GM19468 (cell line): ENCODE measurements at regions not wholly inside any gene's neighbourhood (a gene's known extent, or its start where the extent isn't known, plus 50 kb on each side); places are given as distances from the start of the nearest gene placed in this dataset.
"Not testable (repeated sequence)": the region's sequence is repeated elsewhere in the genome, so short reads cannot be mapped to it uniquely, and the experiment has no call there.

Source experiments
- ATAC-seq: cut with Tn5 transposase; IDR thresholded peaks from one replicate; pipeline ENCODE4 v1.9.1; 2021; ENCODE audit warnings: mild to moderate bottlenecking, moderate library complexity, moderate number of reproducible peaks; ENCODE audit not compliant: unreplicated experiment; ENCODE audit errors: extremely low read depth

DNA sequence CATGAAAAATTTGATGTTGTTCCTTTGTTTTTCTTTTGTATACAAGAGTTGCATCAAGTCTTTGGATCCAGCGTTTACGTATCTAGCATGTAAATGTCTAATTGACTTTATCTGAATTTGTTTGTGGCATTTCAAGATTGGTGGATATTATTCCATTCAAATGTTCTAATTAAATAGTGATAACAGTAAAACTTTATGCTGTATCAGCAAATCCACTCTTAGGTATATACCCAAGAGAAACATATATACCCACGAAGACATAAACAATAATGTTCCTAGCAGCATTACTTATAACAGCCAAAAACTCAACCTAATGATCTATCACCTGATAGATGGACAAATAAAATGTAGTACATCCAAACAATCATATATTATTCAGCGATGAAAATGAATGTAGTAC, 579.4 kb upstream of the LRATD1 start:
- ATAC-seq = no peak

DNA sequence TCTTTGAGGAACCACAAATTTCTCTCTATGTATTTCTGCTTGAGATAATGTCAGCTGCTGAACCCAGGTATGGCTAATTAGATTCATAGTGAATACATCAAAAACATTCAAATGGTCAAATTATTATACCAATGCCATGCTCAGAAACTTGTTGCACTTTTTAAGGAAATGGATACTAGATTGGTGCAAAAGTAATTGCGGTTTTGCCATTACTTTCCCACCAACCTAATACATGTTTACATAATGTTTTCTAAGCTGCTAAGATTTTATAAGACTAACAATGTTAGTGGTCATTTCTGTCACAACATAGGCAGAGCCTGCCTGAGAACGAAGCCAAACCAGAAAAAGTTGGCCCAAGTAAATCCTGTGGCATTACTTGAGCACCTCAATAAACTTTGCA, 568.2 kb upstream of the LRATD1 start:
- ATAC-seq = no peak

DNA sequence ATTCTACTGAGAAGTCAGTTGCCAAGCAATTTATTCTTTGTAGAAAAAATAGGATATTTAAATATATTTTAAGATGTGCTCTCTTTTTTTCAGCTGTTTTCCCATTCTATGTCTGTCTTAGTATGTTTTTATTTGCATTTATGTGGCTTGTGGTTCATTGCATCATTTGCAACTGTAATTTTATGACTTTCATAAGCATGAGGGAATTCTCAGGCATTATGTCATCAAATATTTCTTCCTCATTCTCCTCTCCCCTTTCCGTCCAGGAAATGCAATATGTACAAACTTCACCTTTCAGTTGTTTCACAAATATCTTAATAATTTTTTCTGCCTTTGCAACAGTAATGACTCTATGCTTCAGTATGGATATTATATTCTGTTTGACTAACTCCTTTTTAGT, 560.2 kb upstream of the LRATD1 start:
- no peak for ATAC-seq

DNA sequence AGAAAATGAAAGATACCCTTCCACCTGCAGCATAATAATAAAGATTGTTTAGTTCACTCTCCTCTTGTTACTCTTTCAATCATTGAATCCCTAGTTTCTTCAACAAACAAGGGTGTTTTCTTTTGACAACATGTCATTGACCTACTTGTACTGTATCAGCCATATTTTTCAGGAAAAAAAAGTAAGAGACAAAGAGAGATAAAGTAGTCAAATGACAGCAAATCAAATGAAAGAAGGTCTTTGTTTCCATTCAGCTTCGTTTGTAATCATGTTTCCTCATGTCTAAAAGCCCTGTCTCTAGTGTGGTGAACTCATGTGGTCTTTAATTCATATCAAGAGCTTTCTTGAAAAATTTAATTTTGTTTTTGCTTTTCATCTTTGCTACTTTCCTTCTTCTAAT, 557.8 kb upstream of the LRATD1 start:
- ATAC-seq = no peak

DNA sequence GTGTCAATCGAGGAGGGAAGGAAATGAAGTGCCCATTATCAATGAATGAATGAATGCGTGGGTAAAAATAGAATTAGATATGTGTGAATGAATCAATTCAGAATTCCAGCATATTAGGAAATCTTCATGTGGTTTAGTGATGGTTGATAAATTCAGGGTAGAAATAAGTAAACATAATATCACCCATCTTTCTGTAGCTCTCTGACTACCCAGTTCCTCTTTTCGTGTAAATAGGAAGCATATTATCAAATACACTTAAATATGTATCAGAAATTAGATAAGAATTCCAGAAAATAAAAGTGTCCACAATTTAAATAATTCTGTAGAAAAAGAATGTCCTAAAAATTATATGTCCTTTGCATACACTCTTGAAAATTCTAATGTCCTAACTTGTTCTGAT, 552.9 kb upstream of the LRATD1 start:
- no peak for ATAC-seq

DNA sequence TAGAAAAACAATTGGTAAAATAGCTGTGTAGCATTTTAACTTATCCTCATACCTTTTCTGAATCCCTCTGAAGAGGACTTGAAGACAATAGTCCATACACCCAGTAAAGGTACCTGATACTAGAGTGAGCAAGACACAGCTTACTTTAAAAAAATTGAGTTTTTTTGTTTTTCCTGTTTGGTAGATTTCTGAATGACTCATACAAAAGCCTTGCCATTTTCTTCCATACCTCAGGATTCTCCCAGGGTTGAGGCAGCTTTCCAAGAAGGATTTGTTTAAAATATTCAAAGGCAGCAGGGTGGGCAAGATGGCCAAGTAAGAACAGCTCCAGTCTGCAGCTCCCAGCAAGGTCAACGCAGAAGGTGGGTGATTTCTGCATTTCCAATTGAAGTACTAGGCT, 551.0 kb upstream of the LRATD1 start:
- ATAC-seq = no peak

DNA sequence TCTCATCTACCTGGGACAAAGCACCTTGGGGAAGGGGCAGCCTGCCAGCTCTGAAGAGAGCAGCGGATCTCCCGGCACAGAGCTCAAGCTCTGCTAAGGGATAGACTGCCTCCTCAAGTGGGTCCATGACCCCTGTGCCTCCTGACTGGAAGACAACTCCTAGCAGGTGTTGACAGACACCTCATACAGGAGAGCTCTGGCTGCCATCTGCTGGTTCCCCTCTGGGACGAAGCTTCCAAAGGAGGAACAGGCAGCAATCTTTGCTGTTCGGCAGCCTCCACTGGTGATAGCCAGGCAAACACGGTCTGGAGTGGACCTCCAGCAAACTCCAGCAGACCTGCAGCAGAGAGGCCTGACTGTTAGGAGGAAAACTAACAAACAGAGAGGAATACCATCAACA, 549.9 kb upstream of the LRATD1 start:
- no peak for ATAC-seq

DNA sequence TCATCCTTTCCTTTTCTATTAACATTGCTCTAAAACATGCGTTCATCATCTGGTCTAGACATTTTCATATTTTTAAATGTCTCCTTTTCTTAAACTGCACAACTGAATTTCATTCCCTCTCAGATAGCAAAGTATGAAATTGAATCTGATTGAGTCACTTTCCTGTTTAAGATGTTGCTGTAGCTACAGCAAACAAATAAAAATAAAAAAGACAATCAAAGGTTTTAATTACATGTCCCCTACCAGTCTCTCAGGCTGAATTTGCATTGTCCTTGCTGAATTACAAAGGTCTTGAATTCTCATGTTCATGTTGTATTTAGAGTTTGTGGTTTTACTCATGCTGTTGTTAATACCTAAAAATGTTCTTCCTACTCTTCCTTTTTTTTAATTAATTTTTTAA, 537.9 kb upstream of the LRATD1 start:
- no peak for ATAC-seq

DNA sequence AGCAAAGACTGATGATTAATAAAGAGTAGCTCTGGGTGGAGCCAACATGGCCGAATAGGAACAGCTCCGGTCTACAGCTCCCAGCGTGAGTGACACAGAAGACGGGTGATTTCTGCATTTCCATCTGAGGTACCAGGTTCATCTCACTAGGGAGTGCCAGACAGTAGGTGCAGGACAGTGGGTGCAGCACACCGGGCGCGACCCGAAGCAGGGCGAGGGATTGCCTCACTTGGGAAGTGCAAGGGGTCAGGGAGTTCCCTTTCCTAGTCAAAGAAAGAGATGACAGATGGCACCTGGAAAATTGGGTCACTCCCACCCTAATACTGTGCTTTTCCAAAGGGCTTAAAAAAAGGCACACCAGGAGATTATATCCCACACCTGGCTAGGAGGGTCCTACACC, 533.4 kb upstream of the LRATD1 start:
- not testable (repeated sequence) for ATAC-seq

DNA sequence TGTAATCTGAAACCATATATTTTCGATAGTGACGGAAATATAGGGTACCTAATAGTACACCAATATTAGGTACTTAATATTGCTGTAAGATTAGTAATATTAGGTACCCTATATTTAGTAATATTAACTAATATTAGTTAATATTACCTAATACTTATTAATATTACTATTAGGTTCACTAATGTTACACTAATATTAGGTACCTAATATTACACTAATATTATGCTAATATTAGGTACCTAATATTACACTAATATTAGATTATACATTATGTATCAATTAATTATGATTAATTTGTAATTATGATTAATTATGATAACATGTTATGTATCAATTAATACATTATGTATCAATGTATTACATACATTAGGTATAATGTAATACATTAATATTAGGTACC, 518.2 kb upstream of the LRATD1 start:
- no peak for ATAC-seq

DNA sequence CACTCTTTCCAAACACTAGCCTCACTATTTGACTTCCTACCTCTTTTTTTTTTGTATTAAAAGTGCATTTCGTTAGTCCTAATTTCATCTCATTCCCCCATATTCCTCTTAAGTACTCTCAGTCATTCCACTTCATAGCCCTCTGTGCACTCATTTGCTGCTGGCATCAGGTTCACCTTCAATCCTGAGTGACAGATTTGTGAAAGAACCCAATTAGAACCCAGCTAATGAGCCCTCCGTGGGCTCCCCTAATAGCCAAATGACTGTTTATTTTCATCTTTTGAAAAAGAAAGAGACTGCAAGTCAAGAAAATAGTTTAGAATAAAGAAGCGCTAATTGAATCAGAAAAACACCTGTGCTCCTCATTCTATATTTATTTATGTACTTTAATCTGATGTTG, 512.1 kb upstream of the LRATD1 start:
- ATAC-seq = no peak

DNA sequence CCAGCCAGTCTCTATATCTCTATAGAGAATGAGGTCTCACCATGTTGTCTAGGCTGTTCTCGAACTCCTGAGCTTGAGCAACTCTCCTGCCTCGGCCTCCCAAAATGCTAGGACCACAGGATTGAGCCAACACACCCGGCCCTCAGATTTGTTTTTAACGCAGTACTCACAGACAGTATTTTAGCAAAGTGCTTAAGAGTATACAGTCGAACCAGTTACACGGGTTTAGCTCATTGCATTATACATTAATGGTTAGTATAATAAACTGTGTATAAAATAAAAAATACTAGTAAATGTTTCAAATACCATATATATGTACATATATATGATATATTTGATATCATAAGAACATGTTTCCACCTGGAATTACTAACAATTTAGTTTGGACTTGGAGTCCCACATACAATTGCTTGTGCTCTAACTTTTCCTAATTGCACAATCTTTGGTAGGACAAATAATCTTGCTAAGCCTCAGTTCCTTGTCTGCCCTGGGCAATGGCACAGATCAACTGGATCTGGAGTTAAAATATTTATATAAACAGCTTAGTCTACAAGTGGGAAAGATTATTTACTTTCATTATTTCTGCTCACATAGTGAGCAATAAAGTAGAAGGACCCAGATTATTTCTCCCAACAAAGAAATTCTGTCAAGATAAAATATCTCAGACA, 508.9 kb upstream of the LRATD1 start:
- no peak for ATAC-seq

DNA sequence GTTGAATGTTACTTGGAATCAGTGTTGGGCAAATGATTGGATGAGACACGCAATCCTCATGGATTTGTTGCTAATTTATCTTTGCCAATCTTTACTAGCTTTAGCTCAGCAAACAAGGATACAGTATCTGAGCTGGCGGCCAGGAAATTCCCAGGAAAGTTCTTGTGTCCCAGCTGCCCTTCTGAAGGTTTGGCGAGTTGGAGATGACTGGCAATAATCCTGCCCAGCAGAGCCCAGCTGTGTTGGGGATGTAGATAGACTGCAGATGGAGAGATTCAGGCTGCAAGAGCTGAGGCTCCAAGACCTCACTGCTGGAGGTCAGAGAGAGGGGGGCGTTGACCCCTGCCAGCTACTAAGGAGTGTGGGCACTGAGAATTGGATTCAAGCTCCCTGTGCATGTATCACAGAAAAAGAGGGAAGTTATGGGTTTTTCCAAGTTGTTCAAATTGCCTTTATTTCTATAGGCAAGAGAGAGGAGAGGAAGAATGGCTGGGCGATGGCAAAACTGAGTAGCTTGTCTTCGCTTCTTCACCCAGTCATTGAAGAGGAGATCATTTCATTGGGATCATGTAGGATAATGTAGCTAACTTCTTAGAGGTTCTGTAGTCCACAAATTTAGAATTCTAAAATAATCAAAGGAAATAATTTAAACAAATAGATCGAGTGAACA, 506.8 kb upstream of the LRATD1 start:
- ATAC-seq = no peak

DNA sequence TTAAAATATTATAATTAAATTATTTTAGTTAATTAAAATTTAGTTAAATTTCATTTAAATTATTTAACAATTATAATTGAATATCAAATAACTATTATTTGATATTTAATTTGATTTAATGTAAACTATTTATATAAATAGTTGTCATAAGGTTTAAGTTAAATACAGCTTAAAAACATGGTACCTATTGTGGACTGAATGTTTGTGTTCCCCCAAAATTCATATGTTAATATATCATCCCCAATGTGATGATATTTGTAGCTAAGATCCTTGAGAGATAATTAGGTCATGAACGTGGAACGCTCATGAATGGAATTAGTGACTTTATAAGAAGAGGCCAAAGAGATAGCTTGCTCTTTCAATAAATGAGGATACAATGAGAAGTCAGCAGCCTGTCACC, 505.7 kb upstream of the LRATD1 start:
- no peak for ATAC-seq

DNA sequence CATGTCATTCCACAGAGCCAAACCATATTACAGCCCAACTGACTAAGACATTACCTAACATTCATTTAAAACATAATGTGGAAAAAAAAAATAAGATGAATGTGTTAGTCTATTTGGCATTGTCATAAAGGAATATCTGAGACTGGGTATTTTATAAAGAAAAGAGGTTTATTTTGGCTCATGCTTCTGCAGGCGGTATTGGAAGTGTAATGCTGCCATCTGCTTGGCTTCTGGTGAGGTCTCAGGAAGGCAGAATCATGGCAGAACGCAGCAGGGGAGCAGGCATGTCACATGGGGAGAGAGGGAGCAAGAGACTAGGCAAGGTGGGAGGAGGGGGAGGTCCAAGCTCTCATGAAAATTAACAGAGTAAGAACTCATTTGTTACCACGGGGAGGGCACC, 504.8 kb upstream of the LRATD1 start:
- no peak for ATAC-seq

DNA sequence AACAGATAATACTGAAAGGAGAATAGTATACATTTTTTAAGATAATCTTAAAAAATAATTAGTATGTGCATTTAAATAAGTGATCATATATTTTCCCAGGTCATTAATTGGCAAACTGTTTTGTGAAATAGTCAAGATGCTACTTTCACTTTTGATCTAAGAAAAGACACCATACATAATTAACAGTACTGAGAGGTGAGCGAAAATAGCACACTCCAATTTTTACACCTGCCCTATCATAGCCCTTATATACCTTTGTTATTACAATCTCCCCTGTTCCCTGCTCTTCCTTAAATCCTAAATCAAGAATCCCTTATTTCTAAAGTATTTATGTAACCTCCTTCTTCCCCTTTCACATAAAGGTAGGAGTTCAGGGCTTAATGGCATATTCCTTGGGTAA, 500.1 kb upstream of the LRATD1 start:
- no peak for ATAC-seq

DNA sequence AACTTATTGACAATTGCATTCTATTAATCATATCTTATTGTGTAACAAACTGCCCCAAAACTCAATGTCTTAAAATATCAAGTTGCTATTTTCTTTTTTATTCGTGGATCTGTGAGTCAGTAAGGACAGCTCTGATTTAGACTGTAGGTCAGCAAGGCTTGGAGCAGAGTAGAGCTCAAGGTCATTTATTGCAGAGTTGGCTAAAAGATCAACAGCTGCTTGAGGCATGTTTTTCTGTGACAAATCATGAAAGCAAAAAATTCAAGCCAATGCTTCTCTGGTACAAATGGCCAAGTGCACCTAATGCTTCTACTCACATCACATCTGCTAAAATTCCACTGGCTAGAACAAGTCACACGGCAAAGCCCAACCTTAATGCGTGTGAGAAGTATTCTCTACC, 497.7 kb upstream of the LRATD1 start:
- no peak for ATAC-seq

DNA sequence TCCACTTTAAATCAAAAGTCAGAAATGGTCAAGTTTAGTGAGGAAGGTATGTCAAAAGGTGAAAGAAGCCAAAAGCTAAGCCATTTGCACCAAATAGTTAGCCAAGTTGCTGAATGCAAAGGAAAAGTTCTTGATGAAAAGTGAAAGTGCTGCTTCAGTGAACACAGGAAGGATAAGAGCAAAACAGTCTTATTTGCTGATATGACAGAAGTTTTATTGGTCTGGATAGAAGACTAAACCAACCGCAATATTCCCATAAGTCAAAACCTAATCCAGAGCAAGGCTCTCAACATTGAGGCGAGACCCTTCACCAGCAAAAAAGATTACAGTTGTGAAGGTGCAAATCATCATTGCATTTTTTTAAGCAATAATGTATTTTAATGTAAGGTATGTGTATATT, 496.5 kb upstream of the LRATD1 start:
- ATAC-seq = no peak

DNA sequence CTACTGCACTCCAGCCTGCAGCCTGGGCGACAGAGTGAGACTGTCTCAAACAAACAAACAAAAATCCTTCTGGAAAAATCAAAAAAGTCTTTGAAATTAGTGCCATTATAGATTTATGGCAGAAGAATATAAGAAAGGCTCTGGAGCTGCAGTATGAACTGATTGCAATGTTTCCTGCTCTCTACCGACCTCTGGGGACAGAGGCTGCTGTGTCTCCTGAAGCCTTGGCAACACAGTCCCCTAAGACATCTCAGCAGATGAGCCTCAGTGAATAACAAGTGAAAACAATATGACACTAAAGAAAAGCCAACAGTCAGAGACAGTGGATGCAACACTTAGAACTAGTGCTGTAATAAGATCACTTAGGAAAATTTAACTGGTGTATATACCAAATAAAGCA, 494.9 kb upstream of the LRATD1 start:
- no peak for ATAC-seq

DNA sequence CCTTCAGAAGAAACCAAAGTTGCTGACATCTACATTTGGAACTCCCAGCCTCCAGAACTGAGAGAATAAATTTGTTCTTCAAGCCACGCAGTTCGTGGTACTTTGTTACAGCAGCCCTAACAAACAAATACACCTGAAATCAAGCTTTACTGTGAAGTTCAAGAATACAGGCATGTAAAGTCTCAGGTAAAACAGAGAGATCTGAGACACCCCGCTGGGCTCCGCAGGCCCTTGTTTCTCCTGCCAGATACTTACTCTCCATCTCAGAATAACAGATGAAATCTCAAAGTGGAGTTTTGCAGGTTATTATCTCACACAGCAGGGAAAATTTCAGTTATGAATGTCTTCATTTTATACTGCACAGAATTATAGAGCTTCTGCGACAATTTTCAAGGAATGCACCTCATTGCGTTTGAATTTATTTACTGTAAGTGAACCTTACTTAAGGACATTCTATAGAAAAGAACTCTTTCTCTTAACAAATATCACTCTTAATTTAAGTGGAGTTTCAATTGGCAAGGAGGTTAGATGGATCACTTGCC, 492.4 kb upstream of the LRATD1 start:
- ATAC-seq = no peak

DNA sequence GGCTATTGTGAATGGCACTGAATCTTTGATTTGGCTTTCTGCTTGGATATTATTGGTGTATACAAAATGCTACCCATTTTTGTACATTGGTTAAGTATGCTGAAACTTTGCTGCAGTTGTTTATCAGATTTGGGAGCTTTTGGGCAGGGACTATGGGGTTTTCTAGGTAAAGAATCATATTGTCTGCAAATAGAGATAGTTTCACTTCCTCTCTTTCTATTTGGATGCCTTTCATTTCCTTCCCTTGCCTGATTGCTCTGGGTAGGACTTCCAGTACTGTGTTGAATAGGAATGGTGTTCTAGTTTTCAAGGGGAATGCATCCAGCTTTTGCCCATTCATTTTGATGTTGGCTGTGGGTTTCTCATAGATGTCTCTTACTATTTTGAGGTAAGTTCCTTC, 489.1 kb upstream of the LRATD1 start:
- no peak for ATAC-seq

DNA sequence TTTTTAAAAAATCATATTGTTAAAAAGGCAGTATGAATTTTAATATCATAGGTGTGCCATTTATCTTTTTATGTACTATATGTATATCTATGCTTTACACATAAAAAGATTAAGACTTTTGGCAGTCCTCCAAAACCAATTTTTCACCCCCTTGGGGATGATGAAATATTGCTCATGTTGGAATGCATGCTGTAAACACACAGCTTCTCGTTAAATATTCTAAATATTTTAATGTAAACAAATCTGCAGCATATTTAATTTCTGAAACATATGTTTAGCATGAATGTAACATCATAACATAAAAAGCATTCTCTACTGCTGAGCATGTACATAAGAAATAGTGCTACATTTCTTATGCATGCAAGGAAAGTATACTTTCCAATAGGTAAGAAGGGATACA, 484.3 kb upstream of the LRATD1 start:
- ATAC-seq = no peak
